Cardiac fibroblast (primary cell): ENCODE measurements at regions not wholly inside any gene's neighbourhood (a gene's known extent, or its start where the extent isn't known, plus 50 kb on each side); places are given as distances from the start of the nearest gene placed in this dataset.

ENCODE experiments used
- DNase-seq, 2 donors: peaks; one replicate each; pipeline versions ENCODE4 v3.0.0 to v3.0.0-alpha.2; 2010; ENCODE audit warnings: low read depth in 2 of 2
- H3K4me3 ChIP-seq, 2 donors: replicated peaks in 1 of 2; 1 replicate in 1 of 2; 2 replicates in 1 of 2; pipeline ENCODE4 v1.5.1; 2011; ENCODE audit warnings: low read depth in 2 of 2, low read length in 2 of 2, mild to moderate bottlenecking in 2 of 2, moderate library complexity in 1 of 2
- CTCF ChIP-seq: IDR thresholded peaks from one replicate; pipeline ENCODE4 v1.5.1; 2011; ENCODE audit warnings: low read depth, mild to moderate bottlenecking, low read length, inconsistent platforms

- H3K4me3 ChIP-seq, result no peak overlapping the region
- DNase-seq, result peak; percentile 90 to 94
- no peak for TF ChIP-seq CTCF
These were observed 195.4 kb downstream of the SKIDA1 start for GRCh38 chr10:21329995-21330627.

GRCh38 chr10:21327289-21327993 lies 198.0 kb downstream of the SKIDA1 start:
- no peak for TF ChIP-seq CTCF
- H3K4me3 ChIP-seq, result no peak overlapping the region
- DNase-seq, result no peak

- TF ChIP-seq CTCF, result no peak
- DNase-seq, result no peak
- no peak overlapping the region for H3K4me3 ChIP-seq
These were observed 198.7 kb downstream of the SKIDA1 start for GRCh38 chr10:21326594-21327288.

GRCh38 chr10:21318540-21319167 lies 206.8 kb downstream of the SKIDA1 start:
- H3K4me3 ChIP-seq, result no peak overlapping the region
- peak in 1 of 2 donors; percentile 45 for DNase-seq
- TF ChIP-seq CTCF, result no peak

- no peak for TF ChIP-seq CTCF
- no peak overlapping the region for H3K4me3 ChIP-seq
- DNase-seq, result peak; percentile 36 to 76
These were observed 207.6 kb downstream of the SKIDA1 start for GRCh38 chr10:21317902-21318301.

GRCh38 chr10:21315645-21316220 lies 209.7 kb downstream of the SKIDA1 start:
- TF ChIP-seq CTCF, result no peak
- DNase-seq, result peak; percentile 86 to 98
- no peak overlapping the region for H3K4me3 ChIP-seq
